Glutamatergic neuron (in vitro differentiated cells): ENCODE measurements at regions not wholly inside any gene's neighbourhood (a gene's known extent, or its start where the extent isn't known, plus 50 kb on each side); places are given as distances from the start of the nearest gene placed in this dataset.

Experiments used
- DNase-seq: peaks from one replicate; pipeline ENCODE4 v3.0.0; 2022
- H3K27ac Mint-ChIP-seq: one replicate; pipeline ENCODE4 v1.8.0; 2020; ENCODE audit warnings: mild to moderate bottlenecking, mixed read lengths, inconsistent platforms; ENCODE audit not compliant: unreplicated experiment
- H3K27me3 Mint-ChIP-seq: one replicate; pipeline ENCODE4 v1.8.0; 2020; ENCODE audit warnings: mild to moderate bottlenecking, moderate library complexity, mixed read lengths, inconsistent platforms; ENCODE audit not compliant: unreplicated experiment
- H3K36me3 Mint-ChIP-seq: one replicate; pipeline ENCODE4 v1.8.0; 2020; ENCODE audit warnings: mild to moderate bottlenecking, mixed read lengths, inconsistent platforms; ENCODE audit not compliant: unreplicated experiment
- H3K4me1 Mint-ChIP-seq: one replicate; pipeline ENCODE4 v1.8.0; 2020; ENCODE audit warnings: mild to moderate bottlenecking, low read depth, mixed read lengths, inconsistent platforms; ENCODE audit not compliant: unreplicated experiment
- H3K4me3 Mint-ChIP-seq: one replicate; pipeline ENCODE4 v1.8.0; 2020; ENCODE audit warnings: mild to moderate bottlenecking, mixed read lengths, inconsistent platforms; ENCODE audit not compliant: unreplicated experiment
- H3K9me3 Mint-ChIP-seq: one replicate; pipeline ENCODE4 v1.8.0; 2020; ENCODE audit warnings: mild to moderate bottlenecking, moderate library complexity, mixed read lengths, inconsistent platforms; ENCODE audit not compliant: unreplicated experiment
- CTCF ChIP-seq: fragments of 200-600 bp; sonication (generic); IDR thresholded peaks from one replicate; pipeline ENCODE4 v1.5.0; 2021; ENCODE audit not compliant: partially characterized antibody, unreplicated experiment

- no peak overlapping the region for H3K4me3 Mint-ChIP-seq
- H3K36me3 Mint-ChIP-seq, result peaks cover 14% of the 10 kb centered on the region
- H3K27ac Mint-ChIP-seq, result no peak overlapping the region
- TF ChIP-seq CTCF, result no peak
- DNase-seq, result no peak
- no peaks in the 10 kb centered on the region for H3K4me1 Mint-ChIP-seq
- peaks cover 2% of the 10 kb centered on the region for H3K27me3 Mint-ChIP-seq
- peaks cover 2% of the 10 kb centered on the region for H3K9me3 Mint-ChIP-seq
Measured at GRCh38 chr5:112525217-112525616, 106.1 kb upstream of the EPB41L4A start.

DNA sequence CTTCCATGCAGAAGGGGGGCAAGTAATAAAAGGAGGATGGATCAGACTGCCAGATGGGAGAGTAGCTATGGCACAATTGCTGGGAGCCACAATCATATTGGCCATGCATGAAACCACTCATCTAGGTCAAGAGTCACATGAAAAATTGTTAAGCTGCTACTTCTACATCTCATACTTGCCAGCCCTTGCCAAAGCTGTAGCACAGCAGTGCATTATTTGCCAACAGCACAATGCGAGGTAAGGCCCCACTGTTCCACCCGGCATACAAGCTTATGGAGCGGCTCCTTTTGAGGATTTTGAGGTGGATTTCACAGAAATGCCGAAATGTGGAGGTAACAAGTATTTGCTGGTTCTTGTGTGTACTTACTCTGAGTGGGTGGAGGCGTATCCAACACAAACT, 109.9 kb upstream of the EPB41L4A start:
- TF ChIP-seq CTCF, result no peak
- Mint-ChIP-seq H3K27me3 (peaks cover 2% of the 10 kb centered on the region), H3K4me3 (no peak overlapping the region), H3K27ac (no peak overlapping the region), H3K36me3 (peaks cover 8% of the 10 kb centered on the region), H3K4me1 (no peaks in the 10 kb centered on the region), H3K9me3 (no peaks in the 10 kb centered on the region)
- DNase-seq, result no peak

DNA sequence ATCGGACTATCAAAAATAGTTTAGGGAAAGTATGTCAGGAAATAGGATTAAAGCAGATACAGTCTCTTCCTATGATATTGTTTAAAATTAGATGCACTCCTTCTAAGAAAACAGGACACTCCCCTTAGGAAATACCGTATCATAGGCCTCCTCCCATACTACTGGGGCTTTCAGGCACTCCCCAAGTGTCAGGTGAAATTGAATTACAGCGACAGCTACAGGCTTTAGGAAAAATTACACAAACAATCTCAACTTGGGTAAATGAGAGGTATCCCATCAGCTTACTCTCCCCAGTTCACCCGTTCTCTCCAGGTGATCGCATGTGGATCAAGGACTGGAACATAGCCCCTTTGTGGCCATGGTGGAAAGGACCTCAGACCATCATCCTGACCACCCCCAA, 110.4 kb upstream of the EPB41L4A start:
- Mint-ChIP-seq H3K4me3 (no peak overlapping the region), H3K27ac (no peak overlapping the region), H3K4me1 (no peaks in the 10 kb centered on the region), H3K9me3 (no peaks in the 10 kb centered on the region), H3K36me3 (peaks cover 7% of the 10 kb centered on the region), H3K27me3 (peaks cover 4% of the 10 kb centered on the region)
- TF ChIP-seq CTCF, result no peak
- no peak for DNase-seq

DNA sequence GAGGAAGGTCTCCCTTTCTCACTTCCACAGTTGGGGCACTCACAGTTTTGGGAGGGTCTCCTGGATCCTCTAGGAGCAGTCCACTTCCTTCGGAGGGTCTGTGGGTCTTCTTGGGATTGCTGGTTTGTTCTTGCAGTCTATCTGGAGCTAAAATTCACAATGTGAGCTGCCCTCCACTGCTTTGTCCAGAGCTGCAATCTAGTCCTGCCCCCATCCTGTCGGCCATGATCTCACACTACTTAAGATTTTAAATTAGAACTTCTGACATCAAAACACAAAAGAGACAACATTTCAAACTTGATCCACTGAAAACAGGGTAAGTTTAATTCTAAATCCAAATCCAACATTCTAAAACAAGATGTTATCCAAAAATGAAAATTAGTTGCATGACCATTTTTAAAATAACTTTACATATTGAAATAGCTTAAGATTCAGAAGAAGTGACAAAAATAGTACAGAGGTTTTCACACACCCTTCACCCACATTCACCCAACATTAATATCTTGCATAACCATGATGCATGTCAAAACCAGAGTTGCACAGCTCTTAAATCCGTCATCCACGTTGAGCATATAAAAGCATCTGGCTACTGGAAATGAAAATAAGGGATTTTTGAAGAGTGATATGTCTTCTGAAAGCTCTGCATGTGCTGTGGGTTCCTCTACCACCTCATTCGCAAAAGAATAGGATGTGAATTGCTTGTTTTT, 113.7 kb upstream of the EPB41L4A start:
- Mint-ChIP-seq H3K27ac (no peak overlapping the region), H3K27me3 (peaks cover 2% of the 10 kb centered on the region)
- DNase-seq, result no peak

More for the DNA sequence above, 113.7 kb upstream of the EPB41L4A start:
- H3K4me3 Mint-ChIP-seq, result no peak overlapping the region
- H3K36me3 Mint-ChIP-seq, result no peaks in the 10 kb centered on the region
- H3K9me3 Mint-ChIP-seq, result no peaks in the 10 kb centered on the region
- no peak for TF ChIP-seq CTCF
- no peaks in the 10 kb centered on the region for H3K4me1 Mint-ChIP-seq
